Omental fat pad (tissue), 3 donors: ENCODE measurements at regions not wholly inside any gene's neighbourhood (a gene's known extent, or its start where the extent isn't known, plus 50 kb on each side); places are given as distances from the start of the nearest gene placed in this dataset.

Experiments
- ATAC-seq: fragments of 150-250 bp; one replicate; pipeline ENCODE4 v1.9.1; 2016; ENCODE audit warnings: mild to moderate bottlenecking, moderate library complexity; ENCODE audit not compliant: low FRiP score
- DNase-seq: peaks from one replicate; pipeline ENCODE4 v3.0.0-alpha.2; 2019; ENCODE audit warnings: low spot score
- CTCF ChIP-seq, 3 donors: fragments of 450-650 bp; IDR thresholded peaks; one replicate each; pipeline ENCODE4 v1.5.1; 2016 to 2017; ENCODE audit warnings: antibody characterized with exemption in 3 of 3, mild to moderate bottlenecking in 3 of 3, moderate library complexity in 2 of 3

- ATAC-seq (no peak), DNase-seq (no peak)
- no peak for TF ChIP-seq CTCF (IDR thresholded peaks at IDR 0.05)
Measured at GRCh38 chr14:81638656-81639280, 105.1 kb upstream of the SEL1L start.

- ATAC-seq (no peak), DNase-seq (no peak)
- no peak for TF ChIP-seq CTCF (IDR thresholded peaks at IDR 0.05)
Measured at GRCh38 chr14:81653626-81654025, 120.0 kb upstream of the SEL1L start.

GRCh38 chr14:81655423-81656314 lies 122.0 kb upstream of the SEL1L start:
- no peak for TF ChIP-seq CTCF (IDR thresholded peaks at IDR 0.05)
- ATAC-seq (no peak), DNase-seq (no peak)

- TF ChIP-seq CTCF (IDR thresholded peaks at IDR 0.05) = no peak
- ATAC-seq (no peak), DNase-seq (no peak)
Measured at GRCh38 chr14:81656811-81657210, 123.2 kb upstream of the SEL1L start.

GRCh38 chr14:81662066-81662465 lies 128.4 kb upstream of the SEL1L start:
- ATAC-seq = no peak
- DNase-seq = no peak
- TF ChIP-seq CTCF (IDR thresholded peaks at IDR 0.05) = no peak

GRCh38 chr14:81662570-81663197 lies 129.0 kb upstream of the SEL1L start:
- no peak for TF ChIP-seq CTCF (IDR thresholded peaks at IDR 0.05)
- DNase-seq (no peak), ATAC-seq (no peak)
